Heart left ventricle (tissue), 16 donors: ENCODE measurements at regions not wholly inside any gene's neighbourhood (a gene's known extent, or its start where the extent isn't known, plus 50 kb on each side); places are given as distances from the start of the nearest gene placed in this dataset.

Source experiments
- ATAC-seq, 4 donors: fragments of 200-7000 bp; cut with Tn5 transposase; one replicate each; pipeline ENCODE4 v1.9.1; 2020 to 2022; ENCODE audit warnings: moderate library complexity in 4 of 4, mild to moderate bottlenecking in 3 of 4, moderate number of reproducible peaks in 1 of 4
- DNase-seq, 5 donors: peaks; one replicate each; pipeline ENCODE4 v3.0.0-alpha.2; 2020
- H3K27ac ChIP-seq, 12 donors: fragments of 200-600 bp; sonication (generic) in 4 of 12; one replicate each; pipeline versions ENCODE4 v1.5.0 to v1.8.0; 2016 to 2022; ENCODE audit warnings: mild to moderate bottlenecking in 2 of 12
- H3K27me3 ChIP-seq, 9 donors: fragments of 200-600 bp; sonication (generic) in 2 of 9; one replicate each; pipeline versions ENCODE4 v1.5.1 to v1.8.0; 2016 to 2022; ENCODE audit warnings: mild to moderate bottlenecking in 3 of 9
- H3K36me3 ChIP-seq, 9 donors: fragments of 200-600 bp; sonication (generic) in 2 of 9; one replicate each; pipeline versions ENCODE4 v1.5.0 to v1.8.0; 2018 to 2022; ENCODE audit warnings: mild to moderate bottlenecking in 2 of 9
- H3K4me1 ChIP-seq, 12 donors: fragments of 200-600 bp; sonication (generic) in 4 of 12; one replicate each; pipeline versions ENCODE4 v1.5.0 to v1.8.0; 2016 to 2022; ENCODE audit warnings: mild to moderate bottlenecking in 3 of 12
- H3K4me3 ChIP-seq, 12 donors: fragments of 200-600 bp; sonication (generic) in 4 of 12; one replicate each; pipeline versions ENCODE4 v1.5.0 to v1.8.0; 2017 to 2022; ENCODE audit warnings: mild to moderate bottlenecking in 9 of 12, moderate library complexity in 4 of 12
- H3K9me3 ChIP-seq, 12 donors: fragments of 200-600 bp; sonication (generic) in 4 of 12; one replicate each; pipeline versions ENCODE4 v1.5.0 to v1.8.0; 2016 to 2022; ENCODE audit warnings: mild to moderate bottlenecking in 1 of 12
- POLR2A ChIP-seq, 2 donors: fragments of 450-650 bp; IDR thresholded peaks; one replicate each; pipeline ENCODE4 v1.6.1; 2017; ENCODE audit warnings: antibody characterized with exemption in 2 of 2, mild to moderate bottlenecking in 2 of 2, moderate library complexity in 2 of 2
- WGBS, 4 donors: extraction: QIAGEN DNeasy Blood & Tissue Kit in 2 of 4; methylation state at CpG; one replicate each; pipeline versions ENCODE4 v1.1.5 to v1.1.7; 2013 to 2018; 5-methylcytosine and 5-hydroxymethylcytosine counted together
- intact Hi-C, 10 donors: fragments of 100-400 bp; cut with DNase I; formaldehyde crosslinking; loops; one replicate each; pipeline versions ENCODE4 v1.11.1 to v1.14.2; 2022
- TF ChIP-seq, protein P1 (sequence below), 12 donors: fragments of 200-600 bp; sonication (generic) in 4 of 12; IDR thresholded peaks; one replicate each; pipeline versions ENCODE4 v1.5.0 to v1.8.0; 2018 to 2022; ENCODE audit warnings: antibody characterized with exemption in 12 of 12, mild to moderate bottlenecking in 5 of 12
- donor health status: ischemic (EF 13 %, LVEDD 7.1; RV severe dilation, severe dysfunction).
- donor health status: healthy with polysubstance abuse.
- donor health status: DM: no; HTN: yes; CAD: no.
- donor health status: DM: no; HTN: no; CAD: no.
- donor health status: ischemic (EF 25% LVEDD 6.9; RV normal size, moderate dysfunction).
- donor health status: ischemic (EF 25% LVEDD 5.7; RV mildly dilated, moderate dysfunction).
- donor health status: healthy.
- donor health status: DM: yes; HTN: yes; CAD: no.
- donor health status: ischemic (EF 35%, LVEDD 5.7; RV mildly dilated, moderate dysfunction).
- donor health status: nonischemic (EF 11% LVEDD 7.7; RV severe dilation, severe dysfunction).
- donor health status: DM: yes; HTN: yes; CAD: no.
- donor health status: PGD.
- donor health status: ischemic (EF 29% LVEDD 5.4; RV normal size, mild dysfunction).
- donor health status: nonischemic (EF 23%, LVEDD 6.1; RV moderate dilation, normal function).

DNA sequence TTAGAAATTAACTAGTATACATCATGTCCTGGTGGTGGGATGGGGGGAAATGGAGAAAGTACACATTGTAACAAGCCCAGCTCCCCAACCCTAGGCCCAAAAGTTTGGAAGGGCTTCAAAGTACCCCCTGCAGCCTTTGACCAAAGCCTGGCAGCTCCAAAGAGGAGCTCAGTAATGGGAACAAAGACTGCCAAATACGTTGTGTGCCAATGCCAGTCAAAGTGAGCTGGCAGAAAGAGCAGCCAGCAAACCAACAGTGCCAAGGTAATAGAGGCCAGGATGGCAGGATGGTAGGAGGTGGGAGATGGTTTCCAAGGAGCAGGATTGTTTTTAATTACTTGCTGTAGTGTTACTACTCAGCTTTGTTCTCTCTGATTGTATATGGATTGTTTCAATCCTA is 248.3 kb downstream of the COX7C start:
- Histone ChIP-seq H3K27me3 (no peaks in the 10 kb centered on the region), H3K36me3 (no peaks in the 10 kb centered on the region), H3K27ac (no peak overlapping the region), H3K4me1 (no peaks in the 10 kb centered on the region), H3K9me3 (no peaks in the 10 kb centered on the region), H3K4me3 (no peak overlapping the region)
- ATAC-seq (no peak), DNase-seq (no peak)
- WGBS, 4 donors: 56 to 88% (median 73%) methylated on average over 1 of the region's 1 CpG
- intact Hi-C loops: no loop called here
- TF ChIP-seq, protein P1, sequence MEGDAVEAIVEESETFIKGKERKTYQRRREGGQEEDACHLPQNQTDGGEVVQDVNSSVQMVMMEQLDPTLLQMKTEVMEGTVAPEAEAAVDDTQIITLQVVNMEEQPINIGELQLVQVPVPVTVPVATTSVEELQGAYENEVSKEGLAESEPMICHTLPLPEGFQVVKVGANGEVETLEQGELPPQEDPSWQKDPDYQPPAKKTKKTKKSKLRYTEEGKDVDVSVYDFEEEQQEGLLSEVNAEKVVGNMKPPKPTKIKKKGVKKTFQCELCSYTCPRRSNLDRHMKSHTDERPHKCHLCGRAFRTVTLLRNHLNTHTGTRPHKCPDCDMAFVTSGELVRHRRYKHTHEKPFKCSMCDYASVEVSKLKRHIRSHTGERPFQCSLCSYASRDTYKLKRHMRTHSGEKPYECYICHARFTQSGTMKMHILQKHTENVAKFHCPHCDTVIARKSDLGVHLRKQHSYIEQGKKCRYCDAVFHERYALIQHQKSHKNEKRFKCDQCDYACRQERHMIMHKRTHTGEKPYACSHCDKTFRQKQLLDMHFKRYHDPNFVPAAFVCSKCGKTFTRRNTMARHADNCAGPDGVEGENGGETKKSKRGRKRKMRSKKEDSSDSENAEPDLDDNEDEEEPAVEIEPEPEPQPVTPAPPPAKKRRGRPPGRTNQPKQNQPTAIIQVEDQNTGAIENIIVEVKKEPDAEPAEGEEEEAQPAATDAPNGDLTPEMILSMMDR (IDR thresholded peaks at IDR 0.05): no peak
- TF ChIP-seq POLR2A (IDR thresholded peaks at IDR 0.05): no peak

DNA sequence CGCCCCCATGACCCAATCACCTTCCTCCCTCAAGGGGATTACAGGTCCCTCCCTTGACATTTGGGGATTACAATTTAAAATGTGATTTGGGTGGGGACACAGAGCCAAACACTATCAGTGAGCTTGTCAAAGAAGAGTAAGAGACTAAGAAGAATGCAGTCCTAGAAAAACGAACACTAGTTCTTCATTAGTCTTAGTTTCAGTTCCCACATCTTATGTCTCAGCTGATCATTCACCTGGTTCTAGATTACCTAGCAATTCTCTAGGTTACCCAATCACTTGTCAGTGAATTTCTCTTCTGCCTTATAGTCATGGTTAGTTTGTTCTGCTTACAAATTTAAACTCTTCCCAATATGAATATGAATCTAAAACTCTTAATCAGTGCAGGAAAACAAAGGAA is 251.5 kb downstream of the COX7C start:
- Histone ChIP-seq H3K36me3 (no peaks in the 10 kb centered on the region), H3K4me3 (no peak overlapping the region), H3K4me1 (no peaks in the 10 kb centered on the region), H3K27ac (no peak overlapping the region), H3K9me3 (no peaks in the 10 kb centered on the region), H3K27me3 (no peaks in the 10 kb centered on the region)
- WGBS, 4 donors: 46 to 82% (median 61%) methylated on average over 2 of the region's 2 CpGs
- intact Hi-C loops: no loop called here
- no peak for TF ChIP-seq POLR2A (IDR thresholded peaks at IDR 0.05)
- TF ChIP-seq, protein P1 (IDR thresholded peaks at IDR 0.05): no peak
- DNase-seq (no peak), ATAC-seq (no peak)

DNA sequence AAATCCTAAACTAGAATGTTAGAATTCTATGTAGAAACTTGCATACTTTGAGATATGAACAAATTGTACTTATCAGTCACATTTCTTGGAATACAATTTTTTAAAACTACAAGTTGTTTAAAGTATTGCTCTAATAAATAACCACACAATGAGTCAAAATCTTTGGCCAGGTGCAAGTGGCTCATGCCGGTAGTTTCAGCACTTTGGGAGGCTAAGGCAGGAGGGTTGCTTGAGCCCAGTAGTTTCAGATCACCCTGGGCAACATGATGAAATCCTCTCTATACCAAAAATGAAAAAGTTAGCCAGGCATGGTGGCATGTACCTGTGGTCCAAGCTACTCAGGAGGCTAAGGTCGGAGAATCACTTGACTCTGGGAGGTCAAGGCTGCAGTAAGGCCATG is 257.8 kb downstream of the COX7C start:
- ATAC-seq (no peak), DNase-seq (no peak)
- no peak overlapping the region for H3K4me3 ChIP-seq
- H3K36me3 ChIP-seq: no peaks in the 10 kb centered on the region
- H3K4me1 ChIP-seq: no peaks in the 10 kb centered on the region
- TF ChIP-seq POLR2A (IDR thresholded peaks at IDR 0.05): no peak
- TF ChIP-seq, protein P1 (IDR thresholded peaks at IDR 0.05): no peak
- WGBS, 4 donors: 87 to 93% (median 90%) methylated on average over 2 of the region's 2 CpGs
- no peaks in the 10 kb centered on the region for H3K9me3 ChIP-seq
- intact Hi-C loops: loop anchor here in 1 of 10 donors (5.0 kb wide), 1 partner anchor 92 kb away; no protein-coding TSS in a partner anchor
- no peak overlapping the region for H3K27ac ChIP-seq
- no peaks in the 10 kb centered on the region for H3K27me3 ChIP-seq

DNA sequence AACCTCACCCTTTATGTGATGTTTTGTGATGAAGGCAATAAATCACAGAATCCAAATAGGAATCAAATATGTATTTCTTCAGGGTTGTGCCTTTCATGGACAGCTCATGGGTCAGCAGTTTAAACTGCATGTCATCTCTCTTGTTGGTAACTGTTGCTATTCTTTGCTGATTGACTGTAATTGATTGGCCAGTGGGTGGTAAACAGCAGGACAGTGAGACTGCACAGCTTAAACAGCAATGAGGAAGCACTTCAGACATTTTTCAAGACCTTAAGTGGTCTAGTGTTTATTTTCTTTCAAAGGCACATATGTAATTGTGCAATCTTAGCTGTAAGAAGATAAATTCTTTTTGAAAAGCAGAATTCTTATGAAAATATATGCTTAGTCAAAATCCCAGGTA is 260.5 kb downstream of the COX7C start:
- ATAC-seq: no peak
- no peak for TF ChIP-seq POLR2A (IDR thresholded peaks at IDR 0.05)
- TF ChIP-seq, protein P1 (IDR thresholded peaks at IDR 0.05): no peak

More for the DNA sequence above, 260.5 kb downstream of the COX7C start:
- Histone ChIP-seq H3K36me3 (no peaks in the 10 kb centered on the region), H3K4me3 (no peak overlapping the region), H3K27ac (no peak overlapping the region), H3K4me1 (peaks cover 0 to 10% (median 0%) of the 10 kb centered on the region in 12 donors), H3K9me3 (no peaks in the 10 kb centered on the region), H3K27me3 (no peaks in the 10 kb centered on the region)
- no peak for DNase-seq
- intact Hi-C loops: loop anchor here in 1 of 10 donors (5.0 kb wide), 1 partner anchor 89 kb away; no protein-coding TSS in a partner anchor
